GM13976 (cell line): ENCODE measurements at regions not wholly inside any gene's neighbourhood (a gene's known extent, or its start where the extent isn't known, plus 50 kb on each side); places are given as distances from the start of the nearest gene placed in this dataset.

Source experiments
- DNase-seq: peaks from one replicate; pipeline ENCODE4 v3.0.0; 2012; ENCODE audit warnings: low spot score
- CTCF ChIP-seq: IDR thresholded peaks from 2 replicates; pipeline ENCODE4 v1.5.1; 2012; ENCODE audit warnings: borderline replicate concordance, mild to moderate bottlenecking; ENCODE audit not compliant: insufficient read depth; ENCODE audit errors: extremely low read depth, missing control alignments, control extremely low read depth
- in situ Hi-C: fragments of 300-500 bp; cut with MboI; formaldehyde crosslinking; loops from one replicate; pipeline ENCODE4 v1.12.0; 2022; ENCODE audit warnings: low sequenced_read_pairs, mixed read lengths, inconsistent platforms; ENCODE audit not compliant: unreplicated experiment

GRCh38 chr5:89117124-89117644, 234.2 kb upstream of the MEF2C start:
- in situ Hi-C loops, result no loop called here
- TF ChIP-seq CTCF, result no peak
- peak; percentile 34 for DNase-seq

DNA sequence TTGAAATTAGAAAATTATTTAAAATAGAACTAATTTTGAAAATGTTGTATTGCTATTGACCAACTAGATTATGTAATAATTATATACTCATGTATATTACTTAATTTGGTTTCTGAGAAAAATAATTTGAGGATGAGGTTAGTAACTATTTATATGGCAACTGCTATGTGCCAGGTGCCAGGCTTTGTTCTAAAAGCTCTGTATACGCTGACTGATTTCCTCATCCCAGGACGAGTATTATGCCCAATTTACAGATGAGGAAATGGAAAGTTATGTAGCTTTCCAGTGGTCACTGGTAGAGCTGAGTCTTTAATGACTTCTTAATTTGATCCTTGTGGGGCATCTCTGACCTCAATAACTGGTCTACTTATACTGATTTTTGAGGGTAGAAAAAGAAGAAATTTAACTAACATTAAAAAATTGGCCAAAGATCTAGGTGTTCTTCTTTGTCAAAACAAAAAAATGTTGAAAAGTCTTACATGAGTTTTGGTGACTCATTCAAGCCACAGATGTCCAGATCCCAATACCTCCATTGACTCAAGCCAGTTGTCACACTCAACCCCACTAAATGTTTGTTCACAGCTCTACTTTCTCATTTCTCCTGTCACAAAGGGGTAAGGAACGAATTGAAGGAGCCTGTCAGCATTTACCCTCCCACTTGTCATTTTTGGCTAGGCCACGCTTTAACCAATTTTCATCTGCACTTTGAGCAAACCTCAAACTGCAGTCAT, 228.1 kb upstream of the MEF2C start:
- in situ Hi-C loops, result no loop called here
- TF ChIP-seq CTCF, result no peak
- DNase-seq, result no peak

DNA sequence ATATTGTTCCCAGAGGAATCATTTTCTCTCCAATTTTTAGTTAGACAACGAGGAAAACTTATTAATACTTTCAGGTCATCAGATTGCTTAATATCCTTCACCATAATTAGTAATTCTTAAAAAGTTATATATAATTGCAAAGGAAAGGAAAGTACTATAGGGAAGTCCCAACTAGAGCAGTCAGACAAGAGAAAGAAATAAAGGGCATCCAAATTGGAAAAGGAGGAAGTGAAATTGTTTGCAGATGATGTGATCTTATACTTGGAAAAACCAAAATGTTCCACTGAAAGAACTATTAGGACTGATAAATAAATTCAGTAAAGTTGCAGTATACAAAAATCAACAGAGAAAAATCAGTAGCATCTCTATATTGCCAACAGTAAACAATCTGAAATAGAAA, 223.5 kb upstream of the MEF2C start:
- TF ChIP-seq CTCF, result no peak
- DNase-seq, result no peak
- in situ Hi-C loops, result no loop called here

DNA sequence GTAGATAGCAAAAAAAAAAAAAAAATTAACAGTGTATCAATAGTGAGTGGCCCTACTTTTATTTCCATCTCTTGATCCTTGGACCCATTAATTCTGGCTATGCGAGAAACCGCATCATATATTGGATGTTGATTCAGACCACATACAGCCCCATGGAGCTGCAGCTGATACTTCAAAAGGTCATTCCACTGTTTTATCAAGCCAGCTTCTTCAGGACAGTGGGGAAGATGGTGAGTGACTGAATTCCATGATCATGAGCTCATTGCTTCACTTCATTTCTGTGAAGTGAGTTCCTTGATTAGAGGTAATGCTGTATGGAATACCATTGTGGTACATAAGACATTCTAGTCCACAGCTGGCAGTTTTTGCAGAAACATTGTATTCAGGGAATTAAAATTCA, 222.9 kb upstream of the MEF2C start:
- DNase-seq, result no peak
- TF ChIP-seq CTCF, result no peak
- in situ Hi-C loops, result no loop called here

GRCh38 chr5:89105171-89105695, 222.2 kb upstream of the MEF2C start:
- no peak for TF ChIP-seq CTCF
- in situ Hi-C loops, result no loop called here
- DNase-seq, result no peak

DNA sequence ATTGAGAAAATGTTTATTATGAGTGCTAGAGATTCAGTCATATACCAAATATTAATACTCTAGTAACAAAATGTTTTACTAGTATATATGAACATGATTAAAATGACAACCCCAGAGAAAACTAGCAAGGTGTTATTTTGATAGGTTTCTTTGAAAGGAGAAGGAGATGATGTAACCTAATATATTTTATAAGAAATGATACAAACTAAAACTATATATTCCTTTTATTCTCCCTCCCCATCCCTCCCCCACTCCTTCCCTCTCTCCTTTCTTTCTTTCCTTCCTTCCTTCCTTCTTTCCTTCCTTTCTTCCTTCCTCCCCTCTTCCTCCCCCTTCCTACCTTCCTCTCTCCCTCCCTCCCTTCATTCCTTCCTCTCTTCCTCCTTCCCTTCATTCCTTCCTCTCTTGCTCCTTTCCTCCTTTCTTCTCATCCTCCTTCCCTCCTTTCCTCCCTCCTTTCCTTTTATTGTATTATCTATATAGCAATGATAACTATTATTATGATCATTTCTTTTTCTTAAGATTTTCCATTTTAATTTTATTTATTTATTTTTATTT, 215.3 kb upstream of the MEF2C start:
- no peak for TF ChIP-seq CTCF
- in situ Hi-C loops, result loop anchor here (25.0 kb wide), 2 partner anchors 339 to 361 kb away; no protein-coding TSS in a partner anchor
- DNase-seq, result no peak
